Nucleus accumbens (tissue), 56 donors: ENCODE measurements at regions not wholly inside any gene's neighbourhood (a gene's known extent, or its start where the extent isn't known, plus 50 kb on each side); places are given as distances from the start of the nearest gene placed in this dataset.

Source experiments
- DNase-seq, 56 donors: peaks; one replicate each; lab custom pipeline; 2025; lab: John Stamatoyannopoulos, UW

- no peak for DNase-seq
Observed at GRCh38 chr10:3692387-3692999, 92.5 kb downstream of the KLF6 start.

- no peak for DNase-seq
Observed at GRCh38 chr10:3691482-3691881, 93.5 kb downstream of the KLF6 start.

GRCh38 chr10:3689871-3690510, 95.0 kb downstream of the KLF6 start:
- DNase-seq, result peak in 8 of 56 donors; percentile 4 to 38 (median 19)

- no peak for DNase-seq
Observed at GRCh38 chr10:3687510-3688081, 97.4 kb downstream of the KLF6 start.

- no peak for DNase-seq
Observed at GRCh38 chr10:3685384-3685783, 99.6 kb downstream of the KLF6 start.

- no peak for DNase-seq
Observed at GRCh38 chr10:3684891-3685290, 100.1 kb downstream of the KLF6 start.

GRCh38 chr10:3683560-3683959, 101.4 kb downstream of the KLF6 start:
- DNase-seq, result no peak

GRCh38 chr10:3682745-3683144, 102.3 kb downstream of the KLF6 start:
- no peak for DNase-seq

GRCh38 chr10:3681642-3682554, 103.1 kb downstream of the KLF6 start:
- peak in 1 of 56 donors; percentile 8 for DNase-seq

- no peak for DNase-seq
Observed at GRCh38 chr10:3679950-3680629, 104.9 kb downstream of the KLF6 start.

- DNase-seq, result no peak
Observed at GRCh38 chr10:3678629-3679227, 106.3 kb downstream of the KLF6 start.

- DNase-seq, result no peak
Observed at GRCh38 chr10:3676564-3676963, 108.4 kb downstream of the KLF6 start.

- DNase-seq, result no peak
Observed at GRCh38 chr10:3672220-3672619, 112.8 kb downstream of the KLF6 start.

- no peak for DNase-seq
Observed at GRCh38 chr10:3671386-3671955, 113.5 kb downstream of the KLF6 start.

- no peak for DNase-seq
Observed at GRCh38 chr10:3668966-3669330, 116.1 kb downstream of the KLF6 start.

- no peak for DNase-seq
Observed at GRCh38 chr10:3668276-3668965, 116.6 kb downstream of the KLF6 start.

- DNase-seq, result peak in 3 of 56 donors; percentile 2 to 7 (median 4)
Observed at GRCh38 chr10:3666525-3667302, 118.3 kb downstream of the KLF6 start.

GRCh38 chr10:3665316-3665908, 119.6 kb downstream of the KLF6 start:
- DNase-seq, result no peak
